ENCODE measurements at regions not wholly inside any gene's neighbourhood (a gene's known extent, or its start where the extent isn't known, plus 50 kb on each side); places are given as distances from the start of the nearest gene placed in this dataset.
"Not testable (repeated sequence)": the region's sequence is repeated elsewhere in the genome, so short reads cannot be mapped to it uniquely, and the experiment has no call there.

DNA sequence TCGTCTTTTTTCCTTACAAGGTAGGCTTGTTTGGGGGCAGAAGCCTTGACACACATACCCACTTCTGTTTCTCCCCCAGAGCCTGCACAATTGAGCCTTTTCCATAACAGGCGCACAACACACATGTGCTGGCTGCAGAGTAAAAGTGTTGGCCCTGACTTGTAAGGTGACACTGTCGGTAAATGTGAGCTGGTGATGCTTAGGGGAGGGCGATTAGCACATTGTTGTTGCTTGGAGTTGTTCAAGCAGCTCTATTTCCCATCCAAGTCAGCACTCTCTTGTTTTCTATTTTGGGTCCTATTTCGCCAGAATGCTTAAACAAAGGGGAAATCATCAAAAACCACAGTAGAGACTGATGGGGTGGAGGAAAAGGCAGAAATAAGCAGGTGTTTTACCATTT, 51.9 kb upstream of the PTPRJ start:
- DNase-seq (ENCODE audit: low read depth) = no peak

DNA sequence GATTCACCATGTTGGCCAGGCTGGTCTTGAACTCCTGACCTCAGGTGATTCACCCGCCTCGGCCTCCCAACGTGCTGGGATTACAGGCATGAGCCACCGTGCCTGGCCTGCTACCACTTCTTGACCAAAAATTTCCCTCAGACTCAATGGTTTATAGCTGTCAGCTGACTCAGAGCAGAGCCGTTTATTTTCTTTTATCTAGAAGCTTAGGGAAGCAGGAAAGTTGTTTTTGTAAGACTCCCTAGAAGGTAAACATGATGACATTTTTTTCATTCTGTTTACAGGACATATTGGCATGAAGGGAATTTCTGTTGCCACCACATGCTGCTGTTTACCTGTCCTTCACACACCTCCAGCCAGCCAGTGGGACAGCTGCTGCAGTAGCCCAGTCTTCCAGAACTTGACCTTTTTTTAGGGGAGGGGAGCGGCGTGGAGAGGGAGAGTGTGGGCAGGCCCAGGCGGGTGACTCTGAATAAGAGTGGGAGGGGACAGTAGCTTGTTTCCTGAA, 56.1 kb upstream of the PTPRJ start:
- DNase-seq (ENCODE audit: low read depth) = peak; percentile 20

DNA sequence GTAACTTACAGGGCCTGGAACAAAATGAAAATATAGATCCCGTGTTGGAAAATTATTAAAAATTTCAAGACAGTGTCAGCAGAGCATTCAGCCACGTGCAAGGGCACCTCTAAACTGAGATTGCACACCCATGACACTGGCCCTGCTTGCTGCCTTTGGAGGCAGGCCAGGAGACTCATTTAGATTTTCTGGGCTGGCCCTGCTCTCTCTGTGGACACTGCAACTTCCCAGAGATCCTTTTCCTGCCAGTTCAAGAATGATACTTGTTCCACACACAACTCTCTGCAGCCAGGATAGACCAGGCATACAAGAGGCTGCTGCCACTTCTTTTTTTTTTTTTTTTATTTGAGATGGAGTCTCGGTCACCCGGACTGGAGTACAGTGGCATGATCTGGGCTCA, 56.7 kb upstream of the PTPRJ start:
- no peak for DNase-seq (ENCODE audit: low read depth)

- not testable (repeated sequence) for DNase-seq (ENCODE audit: low read depth)
These were observed 59.2 kb upstream of the PTPRJ start for GRCh38 chr11:47921080-47921555.

- DNase-seq (ENCODE audit: low read depth) = no peak
These were observed 61.4 kb upstream of the PTPRJ start for GRCh38 chr11:47918882-47919495.

DNA sequence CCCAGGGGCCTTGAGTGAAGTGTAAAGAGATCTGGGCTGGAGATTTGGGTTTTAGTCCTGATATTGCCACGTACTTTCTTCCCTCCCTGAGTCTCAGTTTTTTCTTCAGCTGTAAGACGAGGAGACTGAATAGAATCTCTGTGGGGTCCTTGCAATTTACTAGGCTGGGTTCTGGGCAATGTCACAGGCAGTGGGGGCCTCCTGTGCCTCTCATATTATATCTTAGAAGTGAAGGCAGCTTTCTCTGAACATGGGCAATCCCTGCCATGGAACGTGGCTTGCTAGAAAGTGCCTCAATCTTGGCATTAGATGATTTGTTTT, 62.0 kb upstream of the PTPRJ start:
- DNase-seq (ENCODE audit: low read depth) = no peak

GRCh38 chr11:47917599-47918369, 62.6 kb upstream of the PTPRJ start:
- DNase-seq (ENCODE audit: low read depth) = no peak

GRCh38 chr11:47916361-47916841, 64.0 kb upstream of the PTPRJ start:
- no peak for DNase-seq (ENCODE audit: low read depth)

DNA sequence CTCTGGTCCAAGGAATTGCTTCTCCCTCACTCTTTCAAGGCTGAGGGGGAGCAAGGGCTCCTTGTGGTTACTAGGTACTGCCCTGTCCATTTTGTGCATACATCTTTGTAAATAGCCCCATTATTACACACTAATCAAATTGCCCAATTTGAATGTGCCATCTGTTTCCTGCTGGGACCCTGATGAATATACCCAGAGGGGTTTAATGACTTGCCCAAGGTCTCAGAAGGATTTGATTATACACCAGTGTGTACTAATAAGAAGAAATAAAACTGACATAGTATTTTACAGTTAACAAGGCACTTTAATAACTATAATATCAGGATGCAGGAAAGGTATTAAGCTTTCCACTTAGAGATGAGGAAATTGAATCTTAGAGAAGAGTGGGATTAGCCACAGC, 64.6 kb upstream of the PTPRJ start:
- no peak for DNase-seq (ENCODE audit: low read depth)

GRCh38 chr11:47915374-47915773, 65.0 kb upstream of the PTPRJ start:
- no peak for DNase-seq (ENCODE audit: low read depth)

- no peak for DNase-seq (ENCODE audit: low read depth)
These were observed 65.6 kb upstream of the PTPRJ start for GRCh38 chr11:47914743-47915142.

GRCh38 chr11:47913529-47914244, 65.5 kb upstream of the NUP160 start:
- DNase-seq (ENCODE audit: low read depth) = no peak

GRCh38 chr11:47912843-47913437, 64.8 kb upstream of the NUP160 start:
- DNase-seq (ENCODE audit: low read depth) = no peak

DNA sequence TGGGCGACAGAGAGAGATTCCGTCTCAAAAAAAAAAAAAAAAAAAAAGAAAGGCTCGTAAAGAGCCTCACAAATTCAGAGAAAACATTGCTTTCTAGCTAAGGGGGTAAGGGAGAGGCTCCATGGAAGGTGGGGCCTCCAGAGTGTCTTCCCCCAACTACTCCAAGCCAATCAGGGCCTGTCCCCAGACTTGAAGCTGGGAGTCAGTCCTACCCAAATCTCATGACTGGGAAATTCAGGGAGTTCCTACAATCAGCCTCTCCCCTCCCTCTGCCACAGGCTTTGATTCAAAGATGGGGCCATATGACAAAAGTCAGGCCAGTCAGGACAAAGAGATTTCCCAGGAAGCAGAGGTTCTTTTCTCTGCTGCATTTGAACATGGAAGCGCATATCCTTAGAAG, 63.0 kb upstream of the NUP160 start:
- DNase-seq (ENCODE audit: low read depth) = no peak

DNA sequence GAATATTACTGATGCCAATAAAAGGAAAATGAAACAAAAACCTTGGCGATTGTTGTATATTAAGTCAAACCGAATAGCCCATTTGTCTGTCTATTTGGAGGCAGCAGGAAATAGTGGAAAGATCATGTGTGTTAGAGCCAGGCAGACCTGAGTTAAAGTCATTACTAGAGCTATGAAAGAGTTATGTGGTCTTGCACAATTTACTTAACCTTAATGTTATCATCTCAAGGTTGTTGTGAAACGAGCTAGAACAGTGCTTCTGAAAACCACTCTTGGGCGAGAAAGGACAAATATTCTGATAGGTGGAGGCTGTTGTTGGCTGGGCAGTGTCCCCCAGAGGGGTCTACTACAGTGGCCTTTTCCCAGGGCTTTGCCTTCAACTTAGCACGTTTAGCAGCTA, 60.0 kb upstream of the NUP160 start:
- no peak for DNase-seq (ENCODE audit: low read depth)

DNA sequence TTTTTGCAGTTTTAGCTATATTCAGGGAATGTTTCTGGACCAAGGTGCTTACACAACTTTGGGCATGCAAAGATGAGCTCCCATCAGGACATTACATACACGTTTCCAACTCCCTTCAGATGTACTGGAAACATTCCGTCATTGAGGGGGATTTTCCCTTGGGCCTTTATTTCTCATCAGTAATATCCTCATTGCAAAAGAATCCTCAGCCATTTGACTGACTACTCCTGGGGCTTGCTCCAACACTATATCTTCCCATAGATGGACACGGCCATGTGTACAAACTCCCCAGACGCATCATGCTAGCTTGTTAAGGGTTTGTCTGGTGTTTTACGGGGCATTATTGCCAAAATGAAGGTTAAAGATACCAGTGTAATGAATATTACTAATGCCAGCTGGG, 59.3 kb upstream of the NUP160 start:
- no peak for DNase-seq (ENCODE audit: low read depth)

DNA sequence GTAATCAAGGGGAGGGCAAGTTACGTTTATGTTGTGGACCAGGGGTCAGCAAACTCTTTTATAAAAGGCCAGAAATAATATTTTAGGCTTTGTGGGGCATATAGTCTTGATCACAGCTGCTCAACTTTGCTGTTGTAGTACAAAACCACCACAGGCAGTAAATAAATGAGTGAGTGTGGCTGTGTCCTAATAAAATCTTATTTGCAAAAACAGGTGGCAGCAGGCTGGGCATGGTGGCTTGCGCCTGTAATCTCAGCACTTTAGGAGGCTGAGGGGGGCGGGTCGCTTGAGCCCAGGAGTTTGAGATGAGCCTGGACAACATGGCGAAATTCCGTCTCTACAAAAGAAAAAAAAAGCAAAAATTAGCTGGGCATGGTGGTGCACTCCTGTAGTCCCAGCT, 57.9 kb upstream of the NUP160 start:
- no peak for DNase-seq (ENCODE audit: low read depth)

DNA sequence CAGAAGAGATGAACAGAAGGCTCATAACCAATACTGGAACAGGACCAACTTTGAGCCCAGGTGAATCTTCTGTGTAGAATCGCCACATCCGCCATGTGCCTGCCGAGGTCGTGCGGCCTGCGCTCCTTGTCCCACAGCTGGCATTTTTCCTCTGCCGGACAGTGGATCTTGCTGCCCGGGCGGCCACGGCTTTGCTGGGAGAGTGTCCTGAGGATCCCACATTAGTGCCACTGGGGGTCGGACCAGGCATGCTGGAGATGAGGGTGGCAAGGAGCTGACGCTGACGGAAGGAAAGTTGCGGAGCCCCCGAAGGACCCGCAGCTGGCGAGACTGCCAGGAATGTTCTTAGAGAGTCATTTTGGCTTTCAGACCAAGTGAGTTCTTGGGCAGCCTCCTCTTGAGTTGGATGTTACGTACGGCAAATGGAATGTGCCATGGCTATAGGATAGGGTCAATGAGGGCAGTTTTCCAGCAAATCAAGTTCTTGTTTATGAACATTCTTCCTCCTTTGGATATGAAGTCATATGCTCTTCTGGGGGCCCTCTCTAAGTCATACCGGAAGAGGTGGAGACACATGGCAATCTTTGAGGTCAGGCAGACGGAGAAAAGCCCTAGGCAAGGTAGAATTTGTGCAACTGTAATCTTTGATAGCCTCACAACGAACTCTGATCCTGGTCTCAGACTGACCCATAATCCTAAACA, 57.4 kb upstream of the NUP160 start:
- DNase-seq (ENCODE audit: low read depth) = no peak

DNA sequence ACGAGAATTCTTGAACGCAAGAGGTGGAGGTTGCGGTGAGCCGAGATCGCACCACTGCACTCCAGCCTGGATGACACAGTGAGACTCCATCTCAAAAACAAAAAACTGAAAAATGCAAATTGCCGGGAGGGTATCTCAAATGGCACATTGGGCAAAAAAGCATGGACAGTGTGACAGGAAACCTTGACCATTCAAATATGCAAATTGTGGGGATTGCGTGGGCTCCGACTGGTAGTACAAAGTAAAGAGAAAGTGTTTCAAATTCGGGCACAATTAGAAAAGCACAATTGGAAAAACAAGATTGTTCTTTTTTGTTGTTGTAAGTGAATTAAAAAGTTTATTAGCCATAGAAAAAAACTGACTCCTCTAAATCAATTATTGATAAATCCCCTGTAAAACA, 56.7 kb upstream of the NUP160 start:
- no peak for DNase-seq (ENCODE audit: low read depth)

DNA sequence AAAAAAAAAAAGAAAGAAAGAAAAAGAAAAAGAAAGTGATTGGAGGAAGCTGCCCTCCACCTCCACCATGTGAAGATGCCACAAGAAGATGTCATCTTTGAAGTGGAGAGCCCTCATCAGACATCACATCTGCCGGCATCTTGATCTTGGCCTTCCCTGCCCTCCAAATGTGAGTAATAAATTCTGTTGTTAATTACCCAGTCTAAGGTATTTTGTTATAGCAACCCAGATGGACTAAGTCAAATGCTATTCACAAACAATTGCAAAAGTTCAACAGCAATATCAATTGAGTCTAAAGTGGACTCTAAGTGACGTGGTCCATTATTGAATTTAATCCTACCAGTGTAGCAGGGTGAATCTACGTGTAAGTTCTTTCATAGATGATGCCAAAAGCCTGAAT, 55.9 kb upstream of the NUP160 start:
- no peak for DNase-seq (ENCODE audit: low read depth)

DNA sequence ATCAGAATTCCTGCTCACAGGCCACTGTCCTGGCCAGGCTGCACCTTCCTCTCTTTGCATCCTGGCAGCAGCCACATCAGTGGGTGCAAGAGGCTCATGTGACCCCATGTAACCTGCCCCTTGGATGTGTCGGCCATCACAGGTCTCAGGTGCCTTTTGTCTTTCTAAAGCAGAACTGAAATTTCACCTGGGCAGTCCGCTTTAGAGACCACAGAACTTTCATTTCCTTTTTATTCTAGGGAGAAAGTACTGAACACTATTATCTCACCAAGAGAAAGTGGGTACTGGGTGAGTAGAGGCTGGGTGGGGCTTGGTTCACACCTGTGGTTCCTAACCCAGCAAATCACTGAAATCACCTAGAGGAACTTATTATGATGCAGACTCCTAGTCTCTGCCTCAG, 51.7 kb upstream of the NUP160 start:
- no peak for DNase-seq (ENCODE audit: low read depth)

Measured in activated T-cell treated with anti-CD3 and anti-CD28 coated beads for 48 hours (primary cell).